ENCODE measurements at regions not wholly inside any gene's neighbourhood (a gene's known extent, or its start where the extent isn't known, plus 50 kb on each side); places are given as distances from the start of the nearest gene placed in this dataset.

GRCh38 chr5:5026409-5026785, 113.7 kb upstream of the ADAMTS16 start:
- no peak for DNase-seq
- no peak overlapping the region for H3K4me3 ChIP-seq (ENCODE audit: control extremely low read depth in 1 of 5, extremely low read depth in 1 of 5, insufficient read depth in 1 of 5, low read depth in 2 of 5, low read length in 4 of 5)
- H3K36me3 ChIP-seq (replicated peaks in 1 of 2; ENCODE audit: control extremely low read depth in 1 of 2, control insufficient read depth in 1 of 2, extremely low read depth in 1 of 2, insufficient read depth in 2 of 2, low read length in 1 of 2): no peaks in the 10 kb centered on the region
- Mint-ChIP-seq H3K4me1 (peaks cover 6% of the 10 kb centered on the region), H3K27me3 (no peaks in the 10 kb centered on the region), H3K4me3 (no peak overlapping the region), H3K27ac (no peak overlapping the region), H3K9me3 (ENCODE audit: insufficient read depth) (peaks cover 2% of the 10 kb centered on the region)
- no peak overlapping the region for H2AFZ ChIP-seq (ENCODE audit: insufficient read depth, low read depth, low read length, poor library complexity, severe bottlenecking)
- H4K20me1 ChIP-seq (ENCODE audit: control insufficient read depth, insufficient read depth, low read length, poor library complexity, severe bottlenecking): no peaks in the 10 kb centered on the region
- no peak overlapping the region for H3K4me2 ChIP-seq (replicated peaks; ENCODE audit: low read depth, low read length, poor library complexity, severe bottlenecking)
- ATAC-seq (ENCODE audit: low read depth): no peak
- TF ChIP-seq CTCF (IDR thresholded peaks at IDR 0.05) (no peak), EZH2 (IDR thresholded peaks at IDR 0.05; ENCODE audit: borderline replicate concordance, insufficient read depth, low read depth, low read length, poor library complexity, severe bottlenecking) (no peak)
- H3K79me2 ChIP-seq (ENCODE audit: control insufficient read depth, insufficient read depth, low read length): no peaks in the 10 kb centered on the region
- WGBS (ENCODE audit: insufficient coverage): 91% methylated on average over 4 of the region's 4 CpGs
- CTCF ChIA-PET: no interaction called here
- H3K9me3 ChIP-seq (ENCODE audit: control extremely low read depth in 1 of 3, control insufficient read depth in 2 of 3, insufficient read depth in 1 of 3, low read length in 2 of 3): peaks cover 0 to 11% (median 0%) of the 10 kb centered on the region in 3 donors
- intact Hi-C loops (cut with micrococcal nuclease): no loop called here
- H3K27me3 ChIP-seq (replicated peaks in 1 of 4; ENCODE audit: control extremely low read depth in 1 of 4, control insufficient read depth in 3 of 4, insufficient read depth in 4 of 4, low read length in 3 of 4): no peaks in the 10 kb centered on the region
- no peaks in the 10 kb centered on the region for H3K4me1 ChIP-seq (ENCODE audit: control insufficient read depth in 2 of 2, insufficient read depth in 2 of 2, low read length in 2 of 2)
- H3K27ac ChIP-seq (ENCODE audit: low read length in 2 of 2): no peak overlapping the region
- POLR2A ChIA-PET: no interaction called here
- H3K9ac ChIP-seq (ENCODE audit: low read length): no peak overlapping the region

- DNase-seq: no peak
- CTCF ChIA-PET: no interaction called here
Observed at GRCh38 chr5:5031665-5032064, 108.5 kb upstream of the ADAMTS16 start.

More at GRCh38 chr5:5031665-5032064, 108.5 kb upstream of the ADAMTS16 start:
- no peaks in the 10 kb centered on the region for H3K36me3 ChIP-seq (replicated peaks in 1 of 2; ENCODE audit: control extremely low read depth in 1 of 2, control insufficient read depth in 1 of 2, extremely low read depth in 1 of 2, insufficient read depth in 2 of 2, low read length in 1 of 2)
- Mint-ChIP-seq H3K4me3 (no peak overlapping the region), H3K9me3 (ENCODE audit: insufficient read depth) (peaks cover 2% of the 10 kb centered on the region), H3K27me3 (no peaks in the 10 kb centered on the region), H3K4me1 (no peaks in the 10 kb centered on the region), H3K27ac (no peak overlapping the region)
- TF ChIP-seq EZH2 (IDR thresholded peaks at IDR 0.05; ENCODE audit: borderline replicate concordance, insufficient read depth, low read depth, low read length, poor library complexity, severe bottlenecking): no peak
- no peak for TF ChIP-seq CTCF (IDR thresholded peaks at IDR 0.05)
- no peak overlapping the region for H3K4me3 ChIP-seq (ENCODE audit: control extremely low read depth in 1 of 5, extremely low read depth in 1 of 5, insufficient read depth in 1 of 5, low read depth in 2 of 5, low read length in 4 of 5)
- intact Hi-C loops (cut with micrococcal nuclease): no loop called here
- POLR2A ChIA-PET: no interaction called here
- H4K20me1 ChIP-seq (ENCODE audit: control insufficient read depth, insufficient read depth, low read length, poor library complexity, severe bottlenecking): no peaks in the 10 kb centered on the region
- H3K27ac ChIP-seq (ENCODE audit: low read length in 2 of 2): no peak overlapping the region
- H3K4me2 ChIP-seq (replicated peaks; ENCODE audit: low read depth, low read length, poor library complexity, severe bottlenecking): no peak overlapping the region
- H2AFZ ChIP-seq (ENCODE audit: insufficient read depth, low read depth, low read length, poor library complexity, severe bottlenecking): no peak overlapping the region
- no peaks in the 10 kb centered on the region for H3K79me2 ChIP-seq (ENCODE audit: control insufficient read depth, insufficient read depth, low read length)
- no peak for ATAC-seq (ENCODE audit: low read depth)
- H3K4me1 ChIP-seq (ENCODE audit: control insufficient read depth in 2 of 2, insufficient read depth in 2 of 2, low read length in 2 of 2): no peaks in the 10 kb centered on the region
- H3K27me3 ChIP-seq (replicated peaks in 1 of 4; ENCODE audit: control extremely low read depth in 1 of 4, control insufficient read depth in 3 of 4, insufficient read depth in 4 of 4, low read length in 3 of 4): no peaks in the 10 kb centered on the region
- no CpG with 5 or more reads among the region's 6 CpGs for WGBS (ENCODE audit: insufficient coverage)
- peaks cover 0 to 6% (median 0%) of the 10 kb centered on the region in 3 donors for H3K9me3 ChIP-seq (ENCODE audit: control extremely low read depth in 1 of 3, control insufficient read depth in 2 of 3, insufficient read depth in 1 of 3, low read length in 2 of 3)
- no peak overlapping the region for H3K9ac ChIP-seq (ENCODE audit: low read length)
